Stomach (tissue), 8 donors: ENCODE measurements at regions not wholly inside any gene's neighbourhood (a gene's known extent, or its start where the extent isn't known, plus 50 kb on each side); places are given as distances from the start of the nearest gene placed in this dataset.

ENCODE experiments used
- DNase-seq, 2 donors: peaks; one replicate each; pipeline versions ENCODE4 v3.0.0 to v3.0.0-alpha.2; 2013 to 2019
- H3K27ac ChIP-seq, 5 donors: fragments of 200-600 bp in 4 of 5; sonication (generic) in 4 of 5; one replicate each; pipeline ENCODE4 v1.5.1; 2013 to 2019; ENCODE audit warnings: mild to moderate bottlenecking in 1 of 5, moderate library complexity in 1 of 5
- H3K27me3 ChIP-seq, 3 donors: fragments of 200-600 bp; sonication (generic); one replicate each; pipeline ENCODE4 v1.5.1; 2017 to 2019; ENCODE audit warnings: mixed run types in 1 of 3
- H3K36me3 ChIP-seq, 4 donors: fragments of 200-600 bp; sonication (generic); 1 replicate in 3 of 4; 2 replicates in 1 of 4; pipeline ENCODE4 v1.5.1; 2016 to 2019
- H3K4me1 ChIP-seq, 4 donors: fragments of 200-600 bp; sonication (generic); one replicate each; pipeline ENCODE4 v1.5.1; 2016 to 2019
- H3K4me3 ChIP-seq, 4 donors: fragments of 200-600 bp; sonication (generic) in 3 of 4; one replicate each; pipeline ENCODE4 v1.5.1; 2016 to 2019; ENCODE audit warnings: mild to moderate bottlenecking in 1 of 4
- H3K9me3 ChIP-seq, 4 donors: fragments of 200-600 bp; sonication (generic); one replicate each; pipeline ENCODE4 v1.5.1; 2016 to 2019
- CTCF ChIP-seq, 7 experiments: fragments of 450-650 bp in 4 of 7; fragments of 200-600 bp in 3 of 7; sonication (generic) in 3 of 7; IDR thresholded peaks; one replicate each; pipeline ENCODE4 v1.5.1; 2016 to 2019; ENCODE audit warnings: antibody characterized with exemption in 7 of 7, control low read depth in 2 of 7, mild to moderate bottlenecking in 1 of 7
- EP300 ChIP-seq: sonication (generic); formaldehyde crosslinking; IDR thresholded peaks from one replicate; pipeline ENCODE4 v1.6.1; 2017; ENCODE audit warnings: antibody characterized with exemption
- POLR2A ChIP-seq, 4 donors: fragments of 450-650 bp; IDR thresholded peaks; one replicate each; pipeline ENCODE4 v1.6.1; 2016; ENCODE audit warnings: antibody characterized with exemption in 4 of 4, control low read depth in 2 of 4, mild to moderate bottlenecking in 1 of 4, moderate library complexity in 1 of 4
- POLR2AphosphoS5 ChIP-seq, 3 donors: sonication (generic); formaldehyde crosslinking; IDR thresholded peaks; one replicate each; pipeline ENCODE4 v1.6.1; 2016; ENCODE audit warnings: antibody characterized with exemption in 3 of 3
- WGBS, 5 donors: extraction: QIAGEN DNeasy Blood & Tissue Kit in 3 of 5; methylation state at CpG; one replicate each; pipeline versions ENCODE4 v1.1.5 to v1.1.7; 2013 to 2018; 5-methylcytosine and 5-hydroxymethylcytosine counted together
- intact Hi-C: fragments of 100-400 bp; cut with DNase I; formaldehyde crosslinking; loops from one replicate; pipeline ENCODE4 v1.15.1; 2023; ENCODE audit warnings: low total_unique reads
- donor health status: healthy with polysubstance abuse.
- donor health status: Bipolar disorder and iron deficiency.
- donor health status: healthy.

GRCh38 chr20:23167431-23167830 lies 81.3 kb upstream of the CD93 start:
- intact Hi-C loops: no loop called here
- Histone ChIP-seq H3K4me1 (peaks cover 6 to 22% (median 20%) of the 10 kb centered on the region in 4 donors), H3K27me3 (no peaks in the 10 kb centered on the region), H3K4me3 (no peak overlapping the region), H3K9me3 (no peaks in the 10 kb centered on the region), H3K36me3 (no peaks in the 10 kb centered on the region), H3K27ac (no peak overlapping the region)
- TF ChIP-seq EP300 (no peak), POLR2A (IDR thresholded peaks at IDR 0.05) (no peak), POLR2AphosphoS5 (IDR thresholded peaks at IDR 0.05) (no peak), CTCF (IDR thresholded peaks at IDR 0.05) (no peak)
- WGBS, 5 donors: 83 to 88% (median 84%) methylated on average over 4 of the region's 4 CpGs
- no peak for DNase-seq

- H3K36me3 ChIP-seq: no peaks in the 10 kb centered on the region
- peaks cover 6 to 31% (median 29%) of the 10 kb centered on the region in 4 donors for H3K4me1 ChIP-seq
- DNase-seq: no peak
- no peaks in the 10 kb centered on the region for H3K27me3 ChIP-seq
- no peak overlapping the region for H3K4me3 ChIP-seq
- H3K27ac ChIP-seq: no peak overlapping the region
- H3K9me3 ChIP-seq: no peaks in the 10 kb centered on the region
- intact Hi-C loops: no loop called here
- WGBS, 5 donors: 83 to 92% (median 91%) methylated on average over 7 of the region's 7 CpGs
- TF ChIP-seq POLR2A (IDR thresholded peaks at IDR 0.05): no peak
- TF ChIP-seq POLR2AphosphoS5 (IDR thresholded peaks at IDR 0.05): no peak
- no peak for TF ChIP-seq EP300
- TF ChIP-seq CTCF (IDR thresholded peaks at IDR 0.05): no peak
Observed at GRCh38 chr20:23166563-23166962, 80.4 kb upstream of the CD93 start.

GRCh38 chr20:23165964-23166363 lies 79.8 kb upstream of the CD93 start:
- intact Hi-C loops: no loop called here

DNA sequence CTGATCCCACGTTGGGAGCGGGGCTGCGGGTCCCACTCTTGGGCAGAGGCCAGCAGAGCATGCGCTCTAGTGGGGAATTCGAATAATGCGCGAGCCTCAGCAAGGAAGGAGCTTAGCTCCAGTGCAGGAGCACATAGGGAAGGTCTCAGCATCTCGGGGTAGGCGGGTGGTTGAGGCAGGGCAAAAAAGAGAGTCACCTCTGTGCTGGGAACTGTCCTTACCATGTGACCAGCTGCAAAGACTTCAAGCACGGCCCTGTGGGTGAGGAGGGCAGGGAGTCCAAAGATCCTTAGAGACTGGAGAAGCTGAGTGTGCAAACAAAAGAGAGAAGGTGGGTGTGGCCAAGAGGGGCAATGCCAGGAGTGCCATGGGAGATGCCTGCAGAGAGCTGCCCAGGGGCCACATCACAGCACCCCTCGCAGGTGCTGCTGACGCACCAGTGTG lies 79.2 kb upstream of the CD93 start:
- TF ChIP-seq POLR2A (IDR thresholded peaks at IDR 0.05) (no peak), CTCF (IDR thresholded peaks at IDR 0.05) (no peak), EP300 (no peak), POLR2AphosphoS5 (IDR thresholded peaks at IDR 0.05) (no peak)
- Histone ChIP-seq H3K27ac (no peak overlapping the region), H3K4me3 (no peak overlapping the region), H3K36me3 (no peaks in the 10 kb centered on the region), H3K27me3 (no peaks in the 10 kb centered on the region), H3K9me3 (no peaks in the 10 kb centered on the region), H3K4me1 (peaks cover 6 to 43% (median 36%) of the 10 kb centered on the region in 4 donors)
- intact Hi-C loops: no loop called here
- 58 to 75% (median 66%) methylated on average over 11 to 12 of the region's 12 CpGs for WGBS, 5 donors
- DNase-seq: peak; percentile 23 to 36

More at GRCh38 chr20:23165964-23166363, 79.8 kb upstream of the CD93 start:
- Histone ChIP-seq H3K36me3 (no peaks in the 10 kb centered on the region), H3K27me3 (no peaks in the 10 kb centered on the region), H3K4me1 (peaks cover 6 to 37% (median 31%) of the 10 kb centered on the region in 4 donors), H3K9me3 (no peaks in the 10 kb centered on the region), H3K27ac (no peak overlapping the region), H3K4me3 (no peak overlapping the region)
- TF ChIP-seq POLR2A (IDR thresholded peaks at IDR 0.05) (no peak), CTCF (IDR thresholded peaks at IDR 0.05) (no peak), POLR2AphosphoS5 (IDR thresholded peaks at IDR 0.05) (no peak), EP300 (no peak)
- no peak for DNase-seq
- 79 to 97% (median 91%) methylated on average over 7 of the region's 7 CpGs for WGBS, 5 donors
